HepG2 (cell line): ENCODE measurements at regions not wholly inside any gene's neighbourhood (a gene's known extent, or its start where the extent isn't known, plus 50 kb on each side); places are given as distances from the start of the nearest gene placed in this dataset.

ENCODE experiments used
- ATAC-seq: fragments of 200-7000 bp; cut with Tn5 transposase; 3 replicates; pipeline ENCODE4 v1.9.1; 2020; ENCODE audit warnings: mild to moderate bottlenecking, moderate library complexity
- BruUV-seq: library from RNA; stranded (reverse); fragments of 400-500 nt; replicated peaks from 2 replicates; lab custom pipeline; 2021; lab: Mats Ljungman, UMichigan
- CTCF ChIA-PET: fragments of 300-600 bp; formaldehyde crosslinking; extraction: SDS; loops from one replicate; lab custom pipeline; 2021; ENCODE audit warnings: low total read pairs, inconsistent platforms, low intra/inter-chr PET ratio; lab: Yijun Ruan, JAX
- POLR2A ChIA-PET: fragments of 350-600 bp; sonication (Branson Sonifier 250); formaldehyde crosslinking; loops from one replicate; lab custom pipeline; 2020; ENCODE audit warnings: antibody characterized with exemption, inconsistent platforms; lab: Yijun Ruan, JAX
- DNase-seq: peaks from one replicate; pipeline ENCODE4 v3.0.0-alpha.2; 2015; ENCODE audit warnings: low spot score
- FAIRE-seq: peaks from 3 replicates; lab custom pipeline; 2011; peaks lifted over from hg19 to GRCh38; lab: Jason Lieb, UNC
- H2AFZ ChIP-seq: one replicate; pipeline ENCODE4 v1.6.1; 2011; ENCODE audit warnings: low read length, inconsistent platforms
- H3K27ac ChIP-seq: fragments of 300-600 bp; 3 replicates; pipeline ENCODE4 v1.8.0; 2011; ENCODE audit warnings: mixed run types, mild to moderate bottlenecking, mixed read lengths, low read length, inconsistent platforms; ENCODE audit not compliant: insufficient read depth; ENCODE audit errors: extremely low read length
- H3K27me3 ChIP-seq, 2 experiments: fragments of 200-600 bp in 1 of 2; 2 replicates in 1 of 2; 3 replicates in 1 of 2; pipeline versions ENCODE4 v1.6.0 to v1.8.0; 2011; ENCODE audit warnings: low read length in 2 of 2, mild to moderate bottlenecking in 2 of 2, moderate library complexity in 2 of 2, inconsistent platforms in 1 of 2; ENCODE audit not compliant: insufficient read depth in 2 of 2, control insufficient read depth in 1 of 2
- H3K36me3 ChIP-seq, 2 experiments: fragments of 200-600 bp in 1 of 2; replicated peaks in 1 of 2; 2 replicates in 1 of 2; 3 replicates in 1 of 2; pipeline versions ENCODE4 v1.5.1 to v1.8.0; 2011; ENCODE audit warnings: low read length in 2 of 2, inconsistent platforms in 1 of 2; ENCODE audit not compliant: insufficient read depth in 2 of 2, control insufficient read depth in 1 of 2
- H3K4me1 ChIP-seq: 2 replicates; pipeline ENCODE4 v1.5.1; 2012; ENCODE audit warnings: low read length, inconsistent platforms; ENCODE audit not compliant: insufficient read depth
- H3K4me2 ChIP-seq: 2 replicates; pipeline ENCODE4 v1.6.0; 2011; ENCODE audit warnings: low read depth, low read length, inconsistent platforms
- H3K4me3 ChIP-seq, 3 experiments: fragments of 200-600 bp in 1 of 3; sonication (generic), shearing (Covaris generic) in 1 of 3; replicated peaks in 1 of 3; 2 replicates each; pipeline ENCODE4 v1.5.1; 2011 to 2016; ENCODE audit warnings: low read length in 3 of 3, inconsistent platforms in 2 of 3, low read depth in 2 of 3, mild to moderate bottlenecking in 2 of 3, control low read depth in 1 of 3, mixed read lengths in 1 of 3; ENCODE audit not compliant: insufficient read depth in 1 of 3
- H3K79me2 ChIP-seq: one replicate; pipeline ENCODE4 v1.6.1; 2011; ENCODE audit warnings: low read length, inconsistent platforms; ENCODE audit not compliant: insufficient read depth
- H3K9ac ChIP-seq: 2 replicates; pipeline ENCODE4 v1.6.0; 2011; ENCODE audit warnings: mild to moderate bottlenecking, low read depth, low read length, inconsistent platforms; ENCODE audit not compliant: insufficient read depth
- H3K9me3 ChIP-seq: 2 replicates; pipeline ENCODE4 v1.5.1; 2012; ENCODE audit warnings: mild to moderate bottlenecking, low read length
- H4K20me1 ChIP-seq: 2 replicates; pipeline ENCODE4 v1.6.0; 2011; ENCODE audit warnings: inconsistent platforms, mild to moderate bottlenecking, low read length, moderate library complexity; ENCODE audit not compliant: insufficient read depth
- ATM ChIP-seq: fragments of 450-650 bp; IDR thresholded peaks from 2 replicates; pipeline ENCODE4 v1.7.1; 2017; ENCODE audit warnings: mild to moderate bottlenecking, borderline replicate concordance
- BRF2 ChIP-seq: sonication (generic); formaldehyde crosslinking; IDR thresholded peaks from 2 replicates; pipeline ENCODE4 v1.8.1; 2022; ENCODE audit warnings: mild to moderate bottlenecking, missing genetic modification reagents
- GPN1 ChIP-seq: sonication (generic); formaldehyde crosslinking; IDR thresholded peaks from 2 replicates; pipeline ENCODE4 v1.5.1; 2020; ENCODE audit warnings: missing genetic modification reagents, borderline replicate concordance
- HNRNPL ChIP-seq: fragments of 200-400 bp; formaldehyde crosslinking; IDR thresholded peaks from 2 replicates; pipeline ENCODE4 v1.6.1; 2017; ENCODE audit warnings: mild to moderate bottlenecking, low read depth, low read length
- HNRNPLL ChIP-seq: fragments of 200-400 bp; formaldehyde crosslinking; IDR thresholded peaks from 2 replicates; pipeline ENCODE4 v1.6.1; 2017; ENCODE audit warnings: mild to moderate bottlenecking, low read depth, low read length; ENCODE audit not compliant: poor library complexity, severe bottlenecking
- MIER3 ChIP-seq: IDR thresholded peaks from 2 replicates; pipeline ENCODE4 v1.6.1; 2016; ENCODE audit warnings: missing compliant biosample characterization, borderline replicate concordance
- SMAD1 ChIP-seq: sonication (generic); formaldehyde crosslinking; IDR thresholded peaks from 2 replicates; pipeline ENCODE4 v1.4.0; 2020; ENCODE audit warnings: missing genetic modification reagents, low read depth, mild to moderate bottlenecking, borderline replicate concordance
- THRA ChIP-seq: sonication (generic); formaldehyde crosslinking; IDR thresholded peaks from 2 replicates; pipeline ENCODE4 v1.4.0; 2020; ENCODE audit warnings: missing genetic modification reagents, borderline replicate concordance
- ZNF256 ChIP-seq: sonication (generic); formaldehyde crosslinking; conservative IDR thresholded peaks from 2 replicates; pipeline ENCODE4 v1.4.0; 2020; ENCODE audit warnings: missing genetic modification reagents
- ZNF616 ChIP-seq: sonication (generic); formaldehyde crosslinking; IDR thresholded peaks from 2 replicates; pipeline ENCODE4 v1.5.0; 2020; ENCODE audit warnings: low read depth, mild to moderate bottlenecking, missing genetic modification reagents
- ZNF766 ChIP-seq: sonication (generic); formaldehyde crosslinking; IDR thresholded peaks from 2 replicates; pipeline ENCODE4 v1.5.0; 2020; ENCODE audit warnings: missing genetic modification reagents, borderline replicate concordance
- WGBS: methylation state at CpG from one replicate; pipeline ENCODE4 v1.1.6; 2017; ENCODE audit warnings: low lambda C conversion rate; 5-methylcytosine and 5-hydroxymethylcytosine counted together
- in situ Hi-C: cut with HindIII; loops from 2 replicates; pipeline ENCODE4 v1.10.0; 2017; ENCODE audit warnings: low pct_unique_long_range_greater_than_20kb; ENCODE audit not compliant: extremely low pct_ligation_motif_present
- intact Hi-C: fragments of 100-400 bp; cut with micrococcal nuclease; formaldehyde crosslinking; loops from one replicate; pipeline ENCODE4 v1.10.0; 2022; ENCODE audit not compliant: unreplicated experiment
- TF ChIP-seq, protein P1 (sequence below): IDR thresholded peaks from 2 replicates; pipeline ENCODE4 v1.6.1; 2016; ENCODE audit warnings: low read depth, borderline replicate concordance
- TF ChIP-seq, protein P2 (sequence below): sonication (generic); formaldehyde crosslinking; conservative IDR thresholded peaks from 2 replicates; pipeline ENCODE4 v1.4.0; 2020; ENCODE audit warnings: mild to moderate bottlenecking, missing genetic modification reagents, moderate library complexity
- TF ChIP-seq, protein P3 (sequence below): sonication (generic); formaldehyde crosslinking; IDR thresholded peaks from 2 replicates; pipeline ENCODE4 v1.4.0; 2020; ENCODE audit warnings: mild to moderate bottlenecking, missing genetic modification reagents

- ATAC-seq: no peak
- Histone ChIP-seq H3K9me3 (peaks cover 31% of the 10 kb centered on the region), H3K9ac (no peak overlapping the region), H3K36me3 (no peaks in the 10 kb centered on the region), H3K4me1 (no peaks in the 10 kb centered on the region), H3K4me2 (no peak overlapping the region), H3K27ac (no peak overlapping the region), H3K27me3 (no peaks in the 10 kb centered on the region), H3K4me3 (no peak overlapping the region), H2AFZ (no peak overlapping the region), H3K79me2 (no peaks in the 10 kb centered on the region), H4K20me1 (no peaks in the 10 kb centered on the region)
- TF ChIP-seq ZNF256 (no peak), GPN1 (no peak), BRF2 (CRISPR knock-in tag) (no peak), HNRNPL (no peak), SMAD1 (no peak), ATM (no peak), HNRNPLL (no peak), ZNF766 (no peak), ZNF616 (CRISPR knock-in tag) (no peak), THRA (CRISPR knock-in tag) (no peak), MIER3 (CRISPR knock-in tag) (no peak)
- TF ChIP-seq, protein P1, sequence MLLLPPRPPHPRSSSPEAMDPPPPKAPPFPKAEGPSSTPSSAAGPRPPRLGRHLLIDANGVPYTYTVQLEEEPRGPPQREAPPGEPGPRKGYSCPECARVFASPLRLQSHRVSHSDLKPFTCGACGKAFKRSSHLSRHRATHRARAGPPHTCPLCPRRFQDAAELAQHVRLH (CRISPR knock-in tag): no peak
- TF ChIP-seq, protein P2, sequence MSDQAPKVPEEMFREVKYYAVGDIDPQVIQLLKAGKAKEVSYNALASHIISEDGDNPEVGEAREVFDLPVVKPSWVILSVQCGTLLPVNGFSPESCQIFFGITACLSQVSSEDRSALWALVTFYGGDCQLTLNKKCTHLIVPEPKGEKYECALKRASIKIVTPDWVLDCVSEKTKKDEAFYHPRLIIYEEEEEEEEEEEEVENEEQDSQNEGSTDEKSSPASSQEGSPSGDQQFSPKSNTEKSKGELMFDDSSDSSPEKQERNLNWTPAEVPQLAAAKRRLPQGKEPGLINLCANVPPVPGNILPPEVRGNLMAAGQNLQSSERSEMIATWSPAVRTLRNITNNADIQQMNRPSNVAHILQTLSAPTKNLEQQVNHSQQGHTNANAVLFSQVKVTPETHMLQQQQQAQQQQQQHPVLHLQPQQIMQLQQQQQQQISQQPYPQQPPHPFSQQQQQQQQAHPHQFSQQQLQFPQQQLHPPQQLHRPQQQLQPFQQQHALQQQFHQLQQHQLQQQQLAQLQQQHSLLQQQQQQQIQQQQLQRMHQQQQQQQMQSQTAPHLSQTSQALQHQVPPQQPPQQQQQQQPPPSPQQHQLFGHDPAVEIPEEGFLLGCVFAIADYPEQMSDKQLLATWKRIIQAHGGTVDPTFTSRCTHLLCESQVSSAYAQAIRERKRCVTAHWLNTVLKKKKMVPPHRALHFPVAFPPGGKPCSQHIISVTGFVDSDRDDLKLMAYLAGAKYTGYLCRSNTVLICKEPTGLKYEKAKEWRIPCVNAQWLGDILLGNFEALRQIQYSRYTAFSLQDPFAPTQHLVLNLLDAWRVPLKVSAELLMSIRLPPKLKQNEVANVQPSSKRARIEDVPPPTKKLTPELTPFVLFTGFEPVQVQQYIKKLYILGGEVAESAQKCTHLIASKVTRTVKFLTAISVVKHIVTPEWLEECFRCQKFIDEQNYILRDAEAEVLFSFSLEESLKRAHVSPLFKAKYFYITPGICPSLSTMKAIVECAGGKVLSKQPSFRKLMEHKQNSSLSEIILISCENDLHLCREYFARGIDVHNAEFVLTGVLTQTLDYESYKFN (CRISPR knock-in tag): no peak
- TF ChIP-seq, protein P3, sequence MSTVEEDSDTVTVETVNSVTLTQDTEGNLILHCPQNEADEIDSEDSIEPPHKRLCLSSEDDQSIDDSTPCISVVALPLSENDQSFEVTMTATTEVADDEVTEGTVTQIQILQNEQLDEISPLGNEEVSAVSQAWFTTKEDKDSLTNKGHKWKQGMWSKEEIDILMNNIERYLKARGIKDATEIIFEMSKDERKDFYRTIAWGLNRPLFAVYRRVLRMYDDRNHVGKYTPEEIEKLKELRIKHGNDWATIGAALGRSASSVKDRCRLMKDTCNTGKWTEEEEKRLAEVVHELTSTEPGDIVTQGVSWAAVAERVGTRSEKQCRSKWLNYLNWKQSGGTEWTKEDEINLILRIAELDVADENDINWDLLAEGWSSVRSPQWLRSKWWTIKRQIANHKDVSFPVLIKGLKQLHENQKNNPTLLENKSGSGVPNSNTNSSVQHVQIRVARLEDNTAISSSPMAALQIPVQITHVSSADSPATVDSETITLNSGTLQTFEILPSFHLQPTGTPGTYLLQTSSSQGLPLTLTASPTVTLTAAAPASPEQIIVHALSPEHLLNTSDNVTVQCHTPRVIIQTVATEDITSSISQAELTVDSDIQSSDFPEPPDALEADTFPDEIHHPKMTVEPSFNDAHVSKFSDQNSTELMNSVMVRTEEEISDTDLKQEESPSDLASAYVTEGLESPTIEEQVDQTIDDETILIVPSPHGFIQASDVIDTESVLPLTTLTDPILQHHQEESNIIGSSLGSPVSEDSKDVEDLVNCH (CRISPR knock-in tag): no peak
- WGBS: 40% methylated on average over 1 of the region's 1 CpG
- DNase-seq: no peak
- no peak for FAIRE-seq
- intact Hi-C loops: no loop called here
- ChIA-PET POLR2A (no interaction called here), CTCF (no interaction called here)
- BruUV-seq: no TSS peak
- in situ Hi-C loops: no loop called here
Observed at GRCh38 chr10:52514481-52514880, 200.4 kb downstream of the DKK1 start.
